Keratinocyte (primary cell): ENCODE measurements at regions not wholly inside any gene's neighbourhood (a gene's known extent, or its start where the extent isn't known, plus 50 kb on each side); places are given as distances from the start of the nearest gene placed in this dataset.

Experiments used
- DNase-seq: peaks from one replicate; pipeline ENCODE4 v3.0.0-alpha.2; 2011; ENCODE audit warnings: low read depth, missing footprints, low spot score
- FAIRE-seq: peaks from 2 replicates; lab custom pipeline; 2011; peaks lifted over from hg19 to GRCh38; lab: Jason Lieb, UNC
- H2AFZ ChIP-seq: 2 replicates; pipeline ENCODE4 v1.6.0; 2012; ENCODE audit warnings: low read length, control low read depth, inconsistent platforms; ENCODE audit not compliant: control insufficient read depth
- H3K27ac ChIP-seq: 2 replicates; pipeline ENCODE4 v1.5.1; 2011; ENCODE audit warnings: low read length; ENCODE audit not compliant: control insufficient read depth, insufficient read depth
- H3K27me3 ChIP-seq: 3 replicates; pipeline ENCODE4 v1.6.0; 2011; ENCODE audit warnings: low read length; ENCODE audit not compliant: control insufficient read depth, insufficient read depth; ENCODE audit errors: extremely low read depth
- H3K36me3 ChIP-seq, 2 experiments: 2 replicates in 1 of 2; 3 replicates in 1 of 2; pipeline ENCODE4 v1.5.1; 2011; ENCODE audit warnings: low read length in 2 of 2, mild to moderate bottlenecking in 1 of 2; ENCODE audit not compliant: control insufficient read depth in 2 of 2, insufficient read depth in 2 of 2; ENCODE audit errors: extremely low read depth in 1 of 2
- H3K4me1 ChIP-seq: 3 replicates; pipeline ENCODE4 v1.5.1; 2011; ENCODE audit warnings: low read length; ENCODE audit not compliant: control insufficient read depth, insufficient read depth; ENCODE audit errors: extremely low read depth
- H3K4me2 ChIP-seq: 3 replicates; pipeline ENCODE4 v1.6.0; 2011; ENCODE audit warnings: low read depth, low read length; ENCODE audit not compliant: control insufficient read depth, insufficient read depth; ENCODE audit errors: extremely low read depth
- H3K4me3 ChIP-seq, 3 experiments: fragments of 200-600 bp in 1 of 3; sonication (generic) in 1 of 3; 2 replicates in 2 of 3; 3 replicates in 1 of 3; pipeline ENCODE4 v1.5.1; 2011 to 2016; ENCODE audit warnings: low read length in 3 of 3, mild to moderate bottlenecking in 3 of 3, control low read depth in 2 of 3, inconsistent platforms in 1 of 3, low read depth in 1 of 3, mixed read lengths in 1 of 3, mixed run types in 1 of 3, moderate library complexity in 1 of 3; ENCODE audit not compliant: control insufficient read depth in 2 of 3, insufficient read depth in 2 of 3; ENCODE audit errors: extremely low read depth in 1 of 3
- H3K79me2 ChIP-seq: 2 replicates; pipeline ENCODE4 v1.6.0; 2012; ENCODE audit warnings: low read length; ENCODE audit not compliant: control insufficient read depth, insufficient read depth
- H3K9ac ChIP-seq: 3 replicates; pipeline ENCODE4 v1.6.0; 2011; ENCODE audit warnings: low read length; ENCODE audit not compliant: control insufficient read depth, insufficient read depth; ENCODE audit errors: extremely low read depth
- H3K9me1 ChIP-seq: 3 replicates; pipeline ENCODE4 v1.6.0; 2011; ENCODE audit warnings: low read length; ENCODE audit not compliant: control insufficient read depth, insufficient read depth; ENCODE audit errors: extremely low read depth
- H3K9me3 ChIP-seq: 2 replicates; pipeline ENCODE4 v1.5.1; 2012; ENCODE audit warnings: low read depth, low read length; ENCODE audit not compliant: control insufficient read depth
- H4K20me1 ChIP-seq: 3 replicates; pipeline ENCODE4 v1.6.0; 2011; ENCODE audit warnings: low read length; ENCODE audit not compliant: control insufficient read depth, insufficient read depth; ENCODE audit errors: extremely low read depth
- CTCF ChIP-seq, 3 experiments: IDR thresholded peaks in 1 of 3; conservative IDR thresholded peaks in 1 of 3; optimal IDR thresholded peaks in 1 of 3; 2 replicates in 2 of 3; 3 replicates in 1 of 3; pipeline versions ENCODE3 to v1.5.1; 2011; ENCODE audit warnings: low read length in 3 of 3, mild to moderate bottlenecking in 3 of 3, moderate library complexity in 2 of 3, control low read depth in 1 of 3, inconsistent platforms in 1 of 3; ENCODE audit not compliant: insufficient read depth in 2 of 3; ENCODE audit errors: extremely low read depth in 1 of 3
- EZH2 ChIP-seq: IDR thresholded peaks from one replicate; pipeline ENCODE4 v1.6.1; 2012; ENCODE audit warnings: inconsistent platforms, mild to moderate bottlenecking, low read length, moderate library complexity
- dilution Hi-C: fragments of 300-500 bp; cut with MboI; formaldehyde crosslinking; loops from one replicate; pipeline ENCODE4 v1.7.0; 2020; ENCODE audit warnings: low sequenced_read_pairs; ENCODE audit not compliant: extremely low pct_ligation_motif_present

GRCh38 chr10:63972949-63973827, 452.0 kb downstream of the REEP3 start:
- dilution Hi-C loops = no loop called here
- H3K27ac ChIP-seq = no peak overlapping the region
- no peak for FAIRE-seq

GRCh38 chr10:63976538-63976937, 455.3 kb downstream of the REEP3 start:
- Histone ChIP-seq H3K27ac (no peak overlapping the region), H3K36me3 (no peaks in the 10 kb centered on the region), H3K4me3 (no peak overlapping the region), H3K27me3 (no peaks in the 10 kb centered on the region), H3K9ac (no peak overlapping the region), H3K4me1 (no peaks in the 10 kb centered on the region), H3K9me3 (no peaks in the 10 kb centered on the region), H3K79me2 (no peaks in the 10 kb centered on the region), H3K4me2 (no peak overlapping the region), H4K20me1 (no peaks in the 10 kb centered on the region), H3K9me1 (no peaks in the 10 kb centered on the region), H2AFZ (no peak overlapping the region)
- DNase-seq (no peak), FAIRE-seq (no peak)
- dilution Hi-C loops = no loop called here
- TF ChIP-seq EZH2 (no peak), CTCF (optimal IDR thresholded peaks at IDR 0.05 in 1 of 3, IDR thresholded peaks at IDR 0.05 in 1 of 3, conservative IDR thresholded peaks at IDR 0.05 in 1 of 3; ENCODE audit: extremely low read depth in 1 of 3, insufficient read depth in 2 of 3, low read length in 3 of 3) (peak; percentile 52 to 72 (median 56))

More at GRCh38 chr10:63972949-63973827, 452.0 kb downstream of the REEP3 start:
- Histone ChIP-seq H3K4me1 (no peaks in the 10 kb centered on the region), H3K4me3 (no peak overlapping the region), H3K36me3 (no peaks in the 10 kb centered on the region), H3K9me3 (no peaks in the 10 kb centered on the region), H3K9me1 (no peaks in the 10 kb centered on the region), H4K20me1 (no peaks in the 10 kb centered on the region), H3K27me3 (no peaks in the 10 kb centered on the region), H3K4me2 (no peak overlapping the region), H3K79me2 (no peaks in the 10 kb centered on the region), H3K9ac (no peak overlapping the region), H2AFZ (no peak overlapping the region)
- no peak for DNase-seq
- TF ChIP-seq EZH2 (no peak), CTCF (optimal IDR thresholded peaks at IDR 0.05 in 1 of 3, IDR thresholded peaks at IDR 0.05 in 1 of 3, conservative IDR thresholded peaks at IDR 0.05 in 1 of 3; ENCODE audit: extremely low read depth in 1 of 3, insufficient read depth in 2 of 3, low read length in 3 of 3) (no peak)
